ENCODE measurements at regions not wholly inside any gene's neighbourhood (a gene's known extent, or its start where the extent isn't known, plus 50 kb on each side); places are given as distances from the start of the nearest gene placed in this dataset.

GRCh38 chr9:82302968-82303655 is 314.5 kb downstream of the SPATA31D1 start:
- H3K27ac ChIP-seq, result no peak overlapping the region
- intact Hi-C loops (cut with DNase I), result no loop called here
- H3K9me3 ChIP-seq, result peaks cover 0 to 4% (median 0%) of the 10 kb centered on the region in 4 donors
- DNase-seq, result no peak
- H3K4me3 ChIP-seq, result no peak overlapping the region
- WGBS, 2 donors, result 92 to 93% methylated on average over 5 of the region's 5 CpGs
- H3K27me3 ChIP-seq, result no peaks in the 10 kb centered on the region
- no peaks in the 10 kb centered on the region for H3K36me3 ChIP-seq
- no peak for TF ChIP-seq POLR2A (IDR thresholded peaks at IDR 0.05)
- no peaks in the 10 kb centered on the region for H3K4me1 ChIP-seq

- no peaks in the 10 kb centered on the region for H3K27me3 ChIP-seq
- no peak overlapping the region for H3K27ac ChIP-seq
- intact Hi-C loops (cut with DNase I), result no loop called here
- TF ChIP-seq POLR2AphosphoS5 (IDR thresholded peaks at IDR 0.05) (no peak), EP300 (IDR thresholded peaks at IDR 0.05) (no peak), CTCF (IDR thresholded peaks at IDR 0.05) (no peak), POLR2A (IDR thresholded peaks at IDR 0.05) (no peak)
- no peaks in the 10 kb centered on the region for H3K4me1 ChIP-seq
- WGBS, 2 donors, result 90% methylated on average over 3 of the region's 3 CpGs
- H3K4me3 ChIP-seq, result no peak overlapping the region
- H3K9me3 ChIP-seq, result no peaks in the 10 kb centered on the region
- H3K36me3 ChIP-seq, result no peaks in the 10 kb centered on the region
- DNase-seq, result no peak
Observed at GRCh38 chr9:82308836-82309235, 320.3 kb downstream of the SPATA31D1 start.

- intact Hi-C loops (cut with DNase I), result no loop called here
- DNase-seq, result no peak
- no peaks in the 10 kb centered on the region for H3K27me3 ChIP-seq
- H3K9me3 ChIP-seq, result no peaks in the 10 kb centered on the region
- no peaks in the 10 kb centered on the region for H3K36me3 ChIP-seq
- no peak overlapping the region for H3K4me3 ChIP-seq
- no peaks in the 10 kb centered on the region for H3K4me1 ChIP-seq
- WGBS, 2 donors, result 87 to 96% methylated on average over 2 of the region's 2 CpGs
- no peak overlapping the region for H3K27ac ChIP-seq
- TF ChIP-seq POLR2A (IDR thresholded peaks at IDR 0.05) (no peak), EP300 (IDR thresholded peaks at IDR 0.05) (no peak), POLR2AphosphoS5 (IDR thresholded peaks at IDR 0.05) (no peak), CTCF (IDR thresholded peaks at IDR 0.05) (no peak)
Observed at GRCh38 chr9:82313697-82314096, 325.1 kb downstream of the SPATA31D1 start.

GRCh38 chr9:82320566-82320965 is 332.0 kb downstream of the SPATA31D1 start:
- intact Hi-C loops (cut with DNase I), result no loop called here
- no peak overlapping the region for H3K27ac ChIP-seq
- TF ChIP-seq CTCF (IDR thresholded peaks at IDR 0.05) (no peak), POLR2A (IDR thresholded peaks at IDR 0.05) (no peak), EP300 (IDR thresholded peaks at IDR 0.05) (no peak), POLR2AphosphoS5 (IDR thresholded peaks at IDR 0.05) (no peak)

GRCh38 chr9:82325907-82326306 is 337.3 kb downstream of the SPATA31D1 start:
- intact Hi-C loops (cut with DNase I), result no loop called here
- no peaks in the 10 kb centered on the region for H3K36me3 ChIP-seq
- H3K4me1 ChIP-seq, result peaks cover 0 to 2% (median under 1%) of the 10 kb centered on the region in 4 donors
- TF ChIP-seq EP300 (IDR thresholded peaks at IDR 0.05), result no peak
- no peak for TF ChIP-seq POLR2AphosphoS5 (IDR thresholded peaks at IDR 0.05)
- no peak for TF ChIP-seq CTCF (IDR thresholded peaks at IDR 0.05)
- no peak for TF ChIP-seq POLR2A (IDR thresholded peaks at IDR 0.05)
- H3K9me3 ChIP-seq, result peaks cover 0 to 5% (median 2%) of the 10 kb centered on the region in 4 donors
- 91 to 98% methylated on average over 2 of the region's 2 CpGs for WGBS, 2 donors
- H3K27ac ChIP-seq, result no peak overlapping the region
- H3K4me3 ChIP-seq, result no peak overlapping the region
- H3K27me3 ChIP-seq, result no peaks in the 10 kb centered on the region
- no peak for DNase-seq

More at GRCh38 chr9:82320566-82320965, 332.0 kb downstream of the SPATA31D1 start:
- WGBS, 2 donors, result 39 to 63% methylated on average over 1 of the region's 1 CpG
- Histone ChIP-seq H3K4me1 (peaks cover 0 to 7% (median 6%) of the 10 kb centered on the region in 4 donors), H3K4me3 (no peak overlapping the region), H3K36me3 (no peaks in the 10 kb centered on the region), H3K27me3 (no peaks in the 10 kb centered on the region), H3K9me3 (peaks cover 0 to 4% (median 0%) of the 10 kb centered on the region in 4 donors)
- no peak for DNase-seq
